ENCODE measurements at regions not wholly inside any gene's neighbourhood (a gene's known extent, or its start where the extent isn't known, plus 50 kb on each side); places are given as distances from the start of the nearest gene placed in this dataset.

- TF ChIP-seq CTCF (IDR thresholded peaks at IDR 0.05; ENCODE audit: insufficient read depth, low read depth, low read length), result no peak
- TF ChIP-seq EZH2 (IDR thresholded peaks at IDR 0.05; ENCODE audit: insufficient read depth, low read length), result no peak
Measured at GRCh38 chr13:20288561-20288960, 56.4 kb upstream of the GJB6 start.
